Neutrophil (primary cell): ENCODE measurements at regions not wholly inside any gene's neighbourhood (a gene's known extent, or its start where the extent isn't known, plus 50 kb on each side); places are given as distances from the start of the nearest gene placed in this dataset.

ENCODE experiments used
- H3K27ac ChIP-seq: fragments of 200-600 bp; sonication (generic); 2 replicates; pipeline ENCODE4 v1.5.1; 2016; ENCODE audit warnings: mild to moderate bottlenecking, moderate library complexity
- H3K27me3 ChIP-seq: fragments of 200-600 bp; sonication (generic); 2 replicates; pipeline ENCODE4 v1.6.0; 2016; ENCODE audit warnings: mild to moderate bottlenecking
- H3K36me3 ChIP-seq: fragments of 200-600 bp; sonication (generic); 2 replicates; pipeline ENCODE4 v1.5.1; 2017
- H3K4me1 ChIP-seq, 2 experiments: fragments of 200-600 bp in 1 of 2; sonication (generic) in 1 of 2; 1 replicate in 1 of 2; 2 replicates in 1 of 2; pipeline versions ENCODE4 v1.5.1 to v1.6.1; 2013 to 2016; ENCODE audit warnings: low read depth in 1 of 2, low read length in 1 of 2, mild to moderate bottlenecking in 1 of 2, moderate library complexity in 1 of 2; ENCODE audit not compliant: control insufficient read depth in 1 of 2, insufficient read depth in 1 of 2
- H3K4me3 ChIP-seq, 2 experiments: fragments of 200-600 bp in 1 of 2; sonication (generic) in 1 of 2; 1 replicate in 1 of 2; 2 replicates in 1 of 2; pipeline ENCODE4 v1.5.1; 2013 to 2016; ENCODE audit warnings: low read depth in 1 of 2, low read length in 1 of 2, mild to moderate bottlenecking in 1 of 2, moderate library complexity in 1 of 2
- H3K9me3 ChIP-seq: fragments of 200-600 bp; sonication (generic); 2 replicates; pipeline ENCODE4 v1.5.1; 2016
- TF ChIP-seq, protein P1 (sequence below): fragments of 200-600 bp; sonication (generic); IDR thresholded peaks from 2 replicates; pipeline ENCODE4 v1.5.1; 2016; ENCODE audit warnings: antibody characterized with exemption

DNA sequence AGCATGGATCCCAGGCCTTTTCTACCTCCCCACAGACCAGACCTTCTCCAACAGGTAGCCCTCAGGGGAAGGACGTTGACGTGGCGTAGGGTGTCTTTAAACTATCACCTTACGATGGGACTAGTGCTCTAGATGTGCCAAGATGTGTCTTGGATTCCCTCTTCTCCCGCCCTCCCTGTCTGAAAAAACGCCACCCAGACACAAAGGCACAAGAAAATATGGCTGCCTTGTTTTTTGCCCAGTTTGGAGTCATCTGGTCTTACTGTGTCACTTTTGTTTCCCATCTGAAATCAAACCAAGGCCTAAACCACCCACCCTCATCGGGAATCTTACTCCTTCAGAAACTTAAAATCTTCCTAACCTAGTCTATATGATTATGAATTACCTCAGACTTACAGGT is 235.4 kb downstream of the OR13H1 start:
- no peaks in the 10 kb centered on the region for H3K36me3 ChIP-seq
- no peak overlapping the region for H3K27ac ChIP-seq
- no peak overlapping the region for H3K4me3 ChIP-seq
- no peaks in the 10 kb centered on the region for H3K9me3 ChIP-seq
- TF ChIP-seq, protein P1, sequence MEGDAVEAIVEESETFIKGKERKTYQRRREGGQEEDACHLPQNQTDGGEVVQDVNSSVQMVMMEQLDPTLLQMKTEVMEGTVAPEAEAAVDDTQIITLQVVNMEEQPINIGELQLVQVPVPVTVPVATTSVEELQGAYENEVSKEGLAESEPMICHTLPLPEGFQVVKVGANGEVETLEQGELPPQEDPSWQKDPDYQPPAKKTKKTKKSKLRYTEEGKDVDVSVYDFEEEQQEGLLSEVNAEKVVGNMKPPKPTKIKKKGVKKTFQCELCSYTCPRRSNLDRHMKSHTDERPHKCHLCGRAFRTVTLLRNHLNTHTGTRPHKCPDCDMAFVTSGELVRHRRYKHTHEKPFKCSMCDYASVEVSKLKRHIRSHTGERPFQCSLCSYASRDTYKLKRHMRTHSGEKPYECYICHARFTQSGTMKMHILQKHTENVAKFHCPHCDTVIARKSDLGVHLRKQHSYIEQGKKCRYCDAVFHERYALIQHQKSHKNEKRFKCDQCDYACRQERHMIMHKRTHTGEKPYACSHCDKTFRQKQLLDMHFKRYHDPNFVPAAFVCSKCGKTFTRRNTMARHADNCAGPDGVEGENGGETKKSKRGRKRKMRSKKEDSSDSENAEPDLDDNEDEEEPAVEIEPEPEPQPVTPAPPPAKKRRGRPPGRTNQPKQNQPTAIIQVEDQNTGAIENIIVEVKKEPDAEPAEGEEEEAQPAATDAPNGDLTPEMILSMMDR, result no peak
- no peaks in the 10 kb centered on the region for H3K27me3 ChIP-seq
- peaks cover 0 to 20% of the 10 kb centered on the region in 2 experiments for H3K4me1 ChIP-seq

- Histone ChIP-seq H3K27me3 (no peaks in the 10 kb centered on the region), H3K4me3 (no peak overlapping the region), H3K9me3 (no peaks in the 10 kb centered on the region), H3K27ac (no peak overlapping the region), H3K4me1 (peaks cover 0 to 20% of the 10 kb centered on the region in 2 experiments), H3K36me3 (no peaks in the 10 kb centered on the region)
- TF ChIP-seq, protein P1, result no peak
Measured at GRCh38 chrX:131779741-131780140, 235.9 kb downstream of the OR13H1 start.

GRCh38 chrX:131782646-131783045 is 238.8 kb downstream of the OR13H1 start:
- peaks cover 0 to 20% of the 10 kb centered on the region in 2 experiments for H3K4me1 ChIP-seq
- no peak overlapping the region for H3K4me3 ChIP-seq
- H3K27me3 ChIP-seq, result no peaks in the 10 kb centered on the region
- no peaks in the 10 kb centered on the region for H3K9me3 ChIP-seq
- H3K36me3 ChIP-seq, result no peaks in the 10 kb centered on the region
- no peak overlapping the region for H3K27ac ChIP-seq
- TF ChIP-seq, protein P1, result no peak

- H3K9me3 ChIP-seq, result no peaks in the 10 kb centered on the region
- H3K36me3 ChIP-seq, result no peaks in the 10 kb centered on the region
- TF ChIP-seq, protein P1, result no peak
- H3K4me3 ChIP-seq, result no peak overlapping the region
- peaks cover 0 to 16% of the 10 kb centered on the region in 2 experiments for H3K4me1 ChIP-seq
- H3K27ac ChIP-seq, result no peak overlapping the region
- no peaks in the 10 kb centered on the region for H3K27me3 ChIP-seq
Measured at GRCh38 chrX:131783555-131784308, 239.4 kb upstream of the STK26 start.

DNA sequence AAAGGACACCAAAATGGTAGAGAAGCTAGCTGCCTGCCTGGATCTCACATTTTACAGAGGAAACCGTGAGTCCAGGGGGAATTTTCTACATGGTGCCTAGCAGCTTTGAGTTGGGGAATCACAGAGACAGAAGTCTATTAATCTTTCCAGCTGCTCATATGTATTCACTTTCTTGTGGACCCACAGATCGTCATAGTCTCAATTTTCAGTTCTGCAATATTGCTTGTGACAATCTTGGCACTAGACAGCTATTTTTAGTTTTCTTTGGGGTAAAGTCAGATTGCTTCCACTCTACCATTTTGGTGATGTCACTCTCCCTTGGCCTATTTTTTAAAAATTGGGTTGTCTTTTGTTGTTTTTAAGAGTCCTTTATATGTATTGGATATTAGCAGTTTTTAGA is 233.4 kb upstream of the STK26 start:
- Histone ChIP-seq H3K4me1 (peaks cover 0 to 22% of the 10 kb centered on the region in 2 experiments), H3K9me3 (no peaks in the 10 kb centered on the region)
- TF ChIP-seq, protein P1, result no peak

More for the DNA sequence above, 233.4 kb upstream of the STK26 start:
- Histone ChIP-seq H3K36me3 (no peaks in the 10 kb centered on the region), H3K27me3 (no peaks in the 10 kb centered on the region), H3K4me3 (no peak overlapping the region), H3K27ac (no peak overlapping the region)
